H9 (cell line): ENCODE measurements at regions not wholly inside any gene's neighbourhood (a gene's known extent, or its start where the extent isn't known, plus 50 kb on each side); places are given as distances from the start of the nearest gene placed in this dataset.

ENCODE experiments used
- DNase-seq: peaks from one replicate; pipeline ENCODE4 v3.0.0-alpha.2; 2017
- H2AFZ ChIP-seq: one replicate; pipeline ENCODE4 v1.6.1; 2013; ENCODE audit warnings: mild to moderate bottlenecking, low read length, control low read depth, moderate library complexity
- H2AK5ac ChIP-seq: 2 replicates; pipeline ENCODE4 v1.6.1; 2013; ENCODE audit warnings: low read length, control low read depth, mixed read lengths; ENCODE audit not compliant: insufficient read length
- H2BK120ac ChIP-seq: one replicate; pipeline ENCODE4 v1.6.1; 2013; ENCODE audit warnings: low read depth, mild to moderate bottlenecking, low read length, control low read depth, inconsistent platforms; ENCODE audit not compliant: poor library complexity, severe bottlenecking
- H2BK12ac ChIP-seq: 2 replicates; pipeline ENCODE4 v1.6.1; 2013; ENCODE audit warnings: low read length, control low read depth, mixed read lengths, low read depth; ENCODE audit not compliant: insufficient read length
- H2BK15ac ChIP-seq: 2 replicates; pipeline ENCODE4 v1.6.1; 2013; ENCODE audit warnings: low read depth, low read length, control low read depth
- H2BK20ac ChIP-seq: one replicate; pipeline ENCODE4 v1.6.1; 2013; ENCODE audit warnings: low read depth, mild to moderate bottlenecking, low read length, control low read depth, inconsistent platforms; ENCODE audit not compliant: poor library complexity, severe bottlenecking
- H2BK5ac ChIP-seq: 2 replicates; pipeline ENCODE4 v1.6.1; 2013; ENCODE audit warnings: low read length, control low read depth, mixed read lengths; ENCODE audit not compliant: insufficient read length
- H3K14ac ChIP-seq: 2 replicates; pipeline ENCODE4 v1.6.1; 2013; ENCODE audit warnings: low read length, control low read depth; ENCODE audit not compliant: insufficient read depth
- H3K18ac ChIP-seq: 2 replicates; pipeline ENCODE4 v1.6.1; 2013; ENCODE audit warnings: low read depth, mild to moderate bottlenecking, mixed read lengths, low read length, control low read depth; ENCODE audit not compliant: insufficient read length
- H3K23ac ChIP-seq: 2 replicates; pipeline ENCODE4 v1.6.1; 2013; ENCODE audit warnings: low read length, control low read depth, mixed read lengths, low read depth; ENCODE audit not compliant: insufficient read length
- H3K23me2 ChIP-seq: 2 replicates; pipeline ENCODE4 v1.6.1; 2013; ENCODE audit warnings: low read depth, mild to moderate bottlenecking, mixed read lengths, low read length, control low read depth; ENCODE audit not compliant: insufficient read length, poor library complexity, severe bottlenecking
- H3K27ac ChIP-seq: 2 replicates; pipeline ENCODE4 v1.5.1; 2013; ENCODE audit warnings: low read length, control low read depth, mixed read lengths, low read depth; ENCODE audit not compliant: insufficient read length
- H3K27me3 ChIP-seq: 2 replicates; pipeline ENCODE4 v1.6.1; 2013; ENCODE audit warnings: low read length, control low read depth, inconsistent platforms; ENCODE audit not compliant: insufficient read depth
- H3K4ac ChIP-seq: 2 replicates; pipeline ENCODE4 v1.6.1; 2013; ENCODE audit warnings: low read depth, mild to moderate bottlenecking, control low read depth, inconsistent platforms, low read length, moderate library complexity
- H3K4me1 ChIP-seq: 2 replicates; pipeline ENCODE4 v1.6.1; 2013; ENCODE audit warnings: low read length, control low read depth, inconsistent platforms; ENCODE audit not compliant: insufficient read depth
- H3K4me2 ChIP-seq: 2 replicates; pipeline ENCODE4 v1.6.1; 2013; ENCODE audit warnings: low read length, control low read depth, mixed read lengths; ENCODE audit not compliant: insufficient read length, insufficient read depth
- H3K56ac ChIP-seq: 2 replicates; pipeline ENCODE4 v1.6.1; 2013; ENCODE audit warnings: low read depth, mild to moderate bottlenecking, mixed read lengths, low read length, control low read depth; ENCODE audit not compliant: insufficient read length
- H3K79me1 ChIP-seq: 2 replicates; pipeline ENCODE4 v1.6.1; 2013; ENCODE audit warnings: low read depth, mild to moderate bottlenecking, moderate library complexity, low read length, control low read depth, inconsistent platforms; ENCODE audit not compliant: insufficient read depth, poor library complexity, severe bottlenecking
- H3K79me2 ChIP-seq: 2 replicates; pipeline ENCODE4 v1.6.1; 2013; ENCODE audit warnings: low read length, control low read depth, inconsistent platforms; ENCODE audit not compliant: insufficient read depth
- H3K9ac ChIP-seq: 2 replicates; pipeline ENCODE4 v1.6.1; 2013; ENCODE audit warnings: low read length, control low read depth, mixed read lengths; ENCODE audit not compliant: insufficient read length; ENCODE audit errors: extremely low read depth
- H3K9me3 ChIP-seq: one replicate; pipeline ENCODE4 v1.6.1; 2013; ENCODE audit warnings: low read depth, low read length, inconsistent platforms; ENCODE audit not compliant: control insufficient read depth
- H3T11ph ChIP-seq: one replicate; pipeline ENCODE4 v1.6.1; 2013; ENCODE audit warnings: mild to moderate bottlenecking, low read length, control low read depth, inconsistent platforms
- H4K20me1 ChIP-seq: one replicate; pipeline ENCODE4 v1.6.1; 2013; ENCODE audit not compliant: control insufficient read depth, insufficient read length, insufficient read depth
- H4K5ac ChIP-seq: 2 replicates; pipeline ENCODE4 v1.6.1; 2013; ENCODE audit warnings: low read depth, mild to moderate bottlenecking, mixed read lengths, low read length, control low read depth; ENCODE audit not compliant: insufficient read length
- H4K8ac ChIP-seq: replicated peaks from 2 replicates; pipeline ENCODE4 v1.6.1; 2013; ENCODE audit warnings: low read length, control low read depth, mixed read lengths, low read depth; ENCODE audit not compliant: insufficient read length
- H4K91ac ChIP-seq: 2 replicates; pipeline ENCODE4 v1.6.1; 2013; ENCODE audit warnings: low read depth, mild to moderate bottlenecking, moderate library complexity, mixed read lengths, low read length, control low read depth; ENCODE audit not compliant: insufficient read length
- H3K27ac Mint-ChIP-seq, 3 experiments: 2 replicates in 2 of 3; 3 replicates in 1 of 3; pipeline ENCODE4 v1.8.0; 2020 to 2021; ENCODE audit warnings: mixed read lengths in 3 of 3, mild to moderate bottlenecking in 1 of 3, moderate library complexity in 1 of 3
- H3K27me3 Mint-ChIP-seq: 2 replicates; pipeline ENCODE4 v1.8.0; 2021; ENCODE audit warnings: low read depth, mild to moderate bottlenecking, moderate library complexity, mixed read lengths
- H3K36me3 Mint-ChIP-seq, 3 experiments: 2 replicates in 2 of 3; 3 replicates in 1 of 3; pipeline ENCODE4 v1.8.0; 2020 to 2021; ENCODE audit warnings: low read depth in 3 of 3, mixed read lengths in 3 of 3; ENCODE audit not compliant: insufficient read depth in 1 of 3
- H3K4me1 Mint-ChIP-seq, 2 experiments: 2 replicates each; pipeline ENCODE4 v1.8.0; 2020; ENCODE audit warnings: mixed read lengths in 2 of 2
- H3K4me3 Mint-ChIP-seq, 2 experiments: 2 replicates in 1 of 2; 3 replicates in 1 of 2; pipeline ENCODE4 v1.8.0; 2020 to 2021; ENCODE audit warnings: mild to moderate bottlenecking in 2 of 2, mixed read lengths in 2 of 2, moderate library complexity in 1 of 2
- H3K9me3 Mint-ChIP-seq, 2 experiments: 2 replicates in 1 of 2; 3 replicates in 1 of 2; pipeline ENCODE4 v1.8.0; 2020; ENCODE audit warnings: mild to moderate bottlenecking in 2 of 2, mixed read lengths in 2 of 2, moderate library complexity in 1 of 2
- TF ChIP-seq, protein P1 (sequence below): fragments of 200-600 bp; sonication (generic); conservative IDR thresholded peaks from 3 replicates; pipeline ENCODE4 v1.8.0; 2021; ENCODE audit warnings: antibody characterized with exemption, mild to moderate bottlenecking

DNA sequence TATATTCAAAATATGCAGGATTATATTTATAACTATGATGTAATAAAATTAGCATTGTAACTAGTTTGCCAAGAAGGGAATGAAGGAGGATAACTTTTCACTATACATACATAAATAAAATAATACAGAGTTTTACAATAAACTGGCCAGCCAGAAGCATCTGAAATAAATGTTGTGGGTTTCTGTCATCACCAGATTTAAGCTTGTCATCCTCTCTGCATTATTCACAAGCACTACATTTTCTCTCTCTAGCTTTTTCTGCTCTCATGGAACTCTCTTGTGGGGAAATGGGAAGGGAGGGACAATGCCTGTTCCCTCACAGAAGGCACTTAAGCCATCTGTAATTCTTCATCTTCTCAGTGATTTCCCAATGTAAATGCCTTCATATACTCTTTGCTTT is 626.8 kb downstream of the SEMA5A start:
- no peaks in the 10 kb centered on the region for H3K4me1 Mint-ChIP-seq
- Histone ChIP-seq H3K27me3 (no peaks in the 10 kb centered on the region), H4K91ac (no peak overlapping the region), H3K23me2 (no peaks in the 10 kb centered on the region), H2BK12ac (no peak overlapping the region), H2BK20ac (no peak overlapping the region), H3K23ac (no peak overlapping the region), H4K20me1 (no peaks in the 10 kb centered on the region), H4K8ac (no peak overlapping the region), H3K9me3 (no peaks in the 10 kb centered on the region), H2BK15ac (no peak overlapping the region), H2BK5ac (no peak overlapping the region), H3K4me2 (no peak overlapping the region), H3K9ac (no peak overlapping the region), H4K5ac (no peak overlapping the region), H3K56ac (no peak overlapping the region), H2BK120ac (no peak overlapping the region), H3K27ac (no peak overlapping the region), H3K14ac (no peak overlapping the region), H3T11ph (no peak overlapping the region), H3K4me1 (no peaks in the 10 kb centered on the region), H3K79me2 (no peaks in the 10 kb centered on the region), H3K18ac (no peak overlapping the region), H3K79me1 (no peaks in the 10 kb centered on the region), H3K4ac (no peak overlapping the region), H2AK5ac (no peak overlapping the region), H2AFZ (no peak overlapping the region)
- H3K27me3 Mint-ChIP-seq = no peaks in the 10 kb centered on the region; the same call in none of the 2 replicates
- no peaks in the 10 kb centered on the region for H3K36me3 Mint-ChIP-seq
- H3K27ac Mint-ChIP-seq = no peak overlapping the region
- TF ChIP-seq, protein P1, sequence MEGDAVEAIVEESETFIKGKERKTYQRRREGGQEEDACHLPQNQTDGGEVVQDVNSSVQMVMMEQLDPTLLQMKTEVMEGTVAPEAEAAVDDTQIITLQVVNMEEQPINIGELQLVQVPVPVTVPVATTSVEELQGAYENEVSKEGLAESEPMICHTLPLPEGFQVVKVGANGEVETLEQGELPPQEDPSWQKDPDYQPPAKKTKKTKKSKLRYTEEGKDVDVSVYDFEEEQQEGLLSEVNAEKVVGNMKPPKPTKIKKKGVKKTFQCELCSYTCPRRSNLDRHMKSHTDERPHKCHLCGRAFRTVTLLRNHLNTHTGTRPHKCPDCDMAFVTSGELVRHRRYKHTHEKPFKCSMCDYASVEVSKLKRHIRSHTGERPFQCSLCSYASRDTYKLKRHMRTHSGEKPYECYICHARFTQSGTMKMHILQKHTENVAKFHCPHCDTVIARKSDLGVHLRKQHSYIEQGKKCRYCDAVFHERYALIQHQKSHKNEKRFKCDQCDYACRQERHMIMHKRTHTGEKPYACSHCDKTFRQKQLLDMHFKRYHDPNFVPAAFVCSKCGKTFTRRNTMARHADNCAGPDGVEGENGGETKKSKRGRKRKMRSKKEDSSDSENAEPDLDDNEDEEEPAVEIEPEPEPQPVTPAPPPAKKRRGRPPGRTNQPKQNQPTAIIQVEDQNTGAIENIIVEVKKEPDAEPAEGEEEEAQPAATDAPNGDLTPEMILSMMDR = no peak
- no peak overlapping the region for H3K4me3 Mint-ChIP-seq
- peaks cover 0 to 2% of the 10 kb centered on the region in 2 experiments; a peak in 1 of 5 replicates for H3K9me3 Mint-ChIP-seq
- DNase-seq = no peak
